ENCODE measurements at regions not wholly inside any gene's neighbourhood (a gene's known extent, or its start where the extent isn't known, plus 50 kb on each side); places are given as distances from the start of the nearest gene placed in this dataset.

DNA sequence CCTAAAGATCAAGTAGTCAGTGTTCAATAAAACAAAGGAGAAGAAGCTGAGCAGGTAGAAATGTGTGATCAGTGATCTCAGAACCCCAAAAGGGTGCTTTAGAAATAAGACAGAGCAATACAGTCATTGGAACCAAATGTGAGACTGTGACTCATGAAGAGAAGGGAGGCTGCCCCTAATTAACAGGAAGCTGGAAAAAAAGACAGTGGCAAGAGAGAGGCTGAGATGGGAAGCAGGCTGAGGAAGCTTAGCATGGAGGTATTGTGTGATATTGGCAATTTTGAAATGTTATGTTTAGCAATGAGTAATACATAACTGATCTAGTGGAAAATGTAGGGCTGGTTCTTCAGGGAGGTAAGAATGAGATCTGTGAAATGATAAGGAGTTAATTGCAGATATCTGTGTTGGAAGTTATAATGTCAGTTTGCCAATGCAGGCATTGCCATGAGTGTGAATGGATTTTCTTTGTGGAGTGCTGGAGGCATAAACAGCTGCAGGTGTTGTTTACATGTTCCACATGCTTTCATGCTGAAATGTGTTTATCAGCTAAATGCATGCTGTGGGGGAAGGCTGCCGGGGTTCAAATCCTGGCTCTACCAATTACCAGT is 90.6 kb upstream of the CACNA1E start:
- 7% methylated on average over 1 of the region's 1 CpG for WGBS (ENCODE audit: low lambda C conversion rate)
- H3K27ac ChIP-seq (ENCODE audit: extremely low read length, insufficient read depth, low read length) = no peak overlapping the region
- H3K4me3 ChIP-seq (replicated peaks in 1 of 3; ENCODE audit: insufficient read depth in 1 of 3, low read depth in 2 of 3, low read length in 3 of 3) = no peak overlapping the region
- DNase-seq (ENCODE audit: low spot score) = no peak
- ChIA-PET POLR2A (no interaction called here), CTCF (ENCODE audit: low intra/inter-chr PET ratio, low total read pairs) (no interaction called here)
- H3K9me3 ChIP-seq (ENCODE audit: low read length) = no peaks in the 10 kb centered on the region
- H3K4me2 ChIP-seq (ENCODE audit: low read depth, low read length) = no peak overlapping the region
- H3K79me2 ChIP-seq (ENCODE audit: insufficient read depth, low read length) = no peaks in the 10 kb centered on the region
- H3K27me3 ChIP-seq (ENCODE audit: control insufficient read depth in 1 of 2, insufficient read depth in 2 of 2, low read length in 2 of 2) = peaks cover 1 to 5% of the 10 kb centered on the region in 2 experiments; a peak in 3 of 5 replicates
- no TSS peak for BruUV-seq (replicated peaks)
- no peaks in the 10 kb centered on the region for H3K36me3 ChIP-seq (replicated peaks in 1 of 2; ENCODE audit: control insufficient read depth in 1 of 2, insufficient read depth in 2 of 2, low read length in 2 of 2)
- H2AFZ ChIP-seq (ENCODE audit: low read length) = no peak overlapping the region
- H3K4me1 ChIP-seq (ENCODE audit: insufficient read depth, low read length) = no peaks in the 10 kb centered on the region
- H3K9ac ChIP-seq (ENCODE audit: insufficient read depth, low read depth, low read length) = no peak overlapping the region
- intact Hi-C loops (cut with micrococcal nuclease; ENCODE audit: unreplicated experiment) (no loop called here), in situ Hi-C loops (cut with HindIII; ENCODE audit: extremely low pct_ligation_motif_present, low pct_unique_long_range_greater_than_20kb) (no loop called here)
- no peak for FAIRE-seq
- no peaks in the 10 kb centered on the region for H4K20me1 ChIP-seq (ENCODE audit: insufficient read depth, low read length)
- ATAC-seq = no peak
- TF ChIP-seq, protein P1, sequence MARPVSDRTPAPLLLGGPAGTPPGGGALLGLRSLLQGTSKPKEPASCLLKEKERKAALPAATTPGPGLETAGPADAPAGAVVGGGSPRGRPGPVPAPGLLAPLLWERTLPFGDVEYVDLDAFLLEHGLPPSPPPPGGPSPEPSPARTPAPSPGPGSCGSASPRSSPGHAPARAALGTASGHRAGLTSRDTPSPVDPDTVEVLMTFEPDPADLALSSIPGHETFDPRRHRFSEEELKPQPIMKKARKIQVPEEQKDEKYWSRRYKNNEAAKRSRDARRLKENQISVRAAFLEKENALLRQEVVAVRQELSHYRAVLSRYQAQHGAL (CRISPR knock-in tag; IDR thresholded peaks at IDR 0.05; ENCODE audit: not compliant biosample characterization) = no peak
- TF ChIP-seq ATAD3A (CRISPR knock-in tag; IDR thresholded peaks at IDR 0.05) (no peak), ZNF768 (CRISPR knock-in tag; IDR thresholded peaks at IDR 0.05) (no peak), AGO2 (optimal IDR thresholded peaks at IDR 0.05; ENCODE audit: low read depth, low read length) (no peak), MAZ (IDR thresholded peaks at IDR 0.05; ENCODE audit: borderline replicate concordance, low read depth, low read length) (no peak), MAZ (CRISPR knock-in tag; IDR thresholded peaks at IDR 0.05; ENCODE audit: low read depth) (no peak), CREB1 (IDR thresholded peaks at IDR 0.05) (no peak), CREB1 (CRISPR knock-in tag; IDR thresholded peaks at IDR 0.05) (no peak), ZFX (CRISPR knock-in tag; IDR thresholded peaks at IDR 0.05; ENCODE audit: low read depth) (no peak), KDM5B (CRISPR knock-in tag; IDR thresholded peaks at IDR 0.05; ENCODE audit: borderline replicate concordance) (no peak)
- TF ChIP-seq, protein P2, sequence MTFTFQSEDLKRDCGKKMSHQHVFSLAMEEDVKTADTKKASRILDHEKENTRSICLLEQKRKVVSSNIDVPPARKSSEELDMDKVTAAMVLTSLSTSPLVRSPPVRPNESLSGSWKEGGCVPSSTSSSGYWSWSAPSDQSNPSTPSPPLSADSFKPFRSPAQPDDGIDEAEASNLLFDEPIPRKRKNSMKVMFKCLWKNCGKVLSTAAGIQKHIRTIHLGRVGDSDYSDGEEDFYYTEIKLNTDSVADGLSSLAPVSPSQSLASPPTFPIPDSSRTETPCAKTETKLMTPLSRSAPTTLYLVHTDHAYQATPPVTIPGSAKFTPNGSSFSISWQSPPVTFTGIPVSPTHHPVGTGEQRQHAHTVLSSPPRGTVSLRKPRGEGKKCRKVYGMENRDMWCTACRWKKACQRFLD (CRISPR knock-in tag; IDR thresholded peaks at IDR 0.05; ENCODE audit: borderline replicate concordance) = no peak
- TF ChIP-seq, protein P3, sequence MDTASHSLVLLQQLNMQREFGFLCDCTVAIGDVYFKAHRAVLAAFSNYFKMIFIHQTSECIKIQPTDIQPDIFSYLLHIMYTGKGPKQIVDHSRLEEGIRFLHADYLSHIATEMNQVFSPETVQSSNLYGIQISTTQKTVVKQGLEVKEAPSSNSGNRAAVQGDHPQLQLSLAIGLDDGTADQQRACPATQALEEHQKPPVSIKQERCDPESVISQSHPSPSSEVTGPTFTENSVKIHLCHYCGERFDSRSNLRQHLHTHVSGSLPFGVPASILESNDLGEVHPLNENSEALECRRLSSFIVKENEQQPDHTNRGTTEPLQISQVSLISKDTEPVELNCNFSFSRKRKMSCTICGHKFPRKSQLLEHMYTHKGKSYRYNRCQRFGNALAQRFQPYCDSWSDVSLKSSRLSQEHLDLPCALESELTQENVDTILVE (CRISPR knock-in tag; IDR thresholded peaks at IDR 0.05) = no peak
- TF ChIP-seq, protein P4, sequence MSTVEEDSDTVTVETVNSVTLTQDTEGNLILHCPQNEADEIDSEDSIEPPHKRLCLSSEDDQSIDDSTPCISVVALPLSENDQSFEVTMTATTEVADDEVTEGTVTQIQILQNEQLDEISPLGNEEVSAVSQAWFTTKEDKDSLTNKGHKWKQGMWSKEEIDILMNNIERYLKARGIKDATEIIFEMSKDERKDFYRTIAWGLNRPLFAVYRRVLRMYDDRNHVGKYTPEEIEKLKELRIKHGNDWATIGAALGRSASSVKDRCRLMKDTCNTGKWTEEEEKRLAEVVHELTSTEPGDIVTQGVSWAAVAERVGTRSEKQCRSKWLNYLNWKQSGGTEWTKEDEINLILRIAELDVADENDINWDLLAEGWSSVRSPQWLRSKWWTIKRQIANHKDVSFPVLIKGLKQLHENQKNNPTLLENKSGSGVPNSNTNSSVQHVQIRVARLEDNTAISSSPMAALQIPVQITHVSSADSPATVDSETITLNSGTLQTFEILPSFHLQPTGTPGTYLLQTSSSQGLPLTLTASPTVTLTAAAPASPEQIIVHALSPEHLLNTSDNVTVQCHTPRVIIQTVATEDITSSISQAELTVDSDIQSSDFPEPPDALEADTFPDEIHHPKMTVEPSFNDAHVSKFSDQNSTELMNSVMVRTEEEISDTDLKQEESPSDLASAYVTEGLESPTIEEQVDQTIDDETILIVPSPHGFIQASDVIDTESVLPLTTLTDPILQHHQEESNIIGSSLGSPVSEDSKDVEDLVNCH (CRISPR knock-in tag; IDR thresholded peaks at IDR 0.05) = no peak
